Panc1 (cell line): ENCODE measurements at regions not wholly inside any gene's neighbourhood (a gene's known extent, or its start where the extent isn't known, plus 50 kb on each side); places are given as distances from the start of the nearest gene placed in this dataset.

Source experiments
- ATAC-seq: fragments of 200-7000 bp; cut with Tn5 transposase; 2 replicates; pipeline ENCODE4 v1.9.1; 2020; ENCODE audit warnings: mild to moderate bottlenecking, moderate library complexity
- BruUV-seq: library from RNA; stranded (reverse); fragments of 400-500 nt; replicated peaks from 2 replicates; lab custom pipeline; 2021; lab: Mats Ljungman, UMichigan
- CTCF ChIA-PET: fragments of 300-600 bp; sonication (Branson Sonifier 250); formaldehyde crosslinking; loops from one replicate; lab custom pipeline; 2022; ENCODE audit warnings: antibody characterized with exemption; lab: Charles Lee
- POLR2A ChIA-PET: fragments of 300-600 bp; sonication (Branson Sonifier 250); formaldehyde crosslinking; loops from one replicate; lab custom pipeline; 2022; ENCODE audit warnings: antibody characterized with exemption; lab: Charles Lee
- DNase-seq: peaks from one replicate; pipeline ENCODE4 v3.0.0-alpha.2; 2010; ENCODE audit warnings: low read depth, low spot score
- H3K27ac ChIP-seq: 2 replicates; pipeline ENCODE4 v1.5.1; 2011; ENCODE audit warnings: mild to moderate bottlenecking, low read length, inconsistent platforms
- H3K27me3 ChIP-seq: fragments of 200-500 bp; sonication (Bioruptor generic); 2 replicates; pipeline ENCODE4 v1.6.0; 2014; ENCODE audit warnings: low read length, inconsistent platforms; ENCODE audit not compliant: control insufficient read depth, insufficient read depth
- H3K36me3 ChIP-seq: fragments of 200-500 bp; sonication (Bioruptor generic); 2 replicates; pipeline ENCODE4 v1.5.1; 2014; ENCODE audit warnings: inconsistent platforms, mild to moderate bottlenecking, low read length, moderate library complexity; ENCODE audit not compliant: control insufficient read depth, insufficient read depth
- H3K4me1 ChIP-seq: 2 replicates; pipeline ENCODE4 v1.5.1; 2011; ENCODE audit warnings: inconsistent platforms, mild to moderate bottlenecking, low read length, moderate library complexity; ENCODE audit not compliant: control insufficient read depth, insufficient read depth
- H3K4me3 ChIP-seq, 2 experiments: 2 replicates each; pipeline ENCODE4 v1.5.1; 2011 to 2012; ENCODE audit warnings: low read depth in 2 of 2, low read length in 2 of 2, mild to moderate bottlenecking in 2 of 2, inconsistent platforms in 1 of 2, moderate library complexity in 1 of 2
- H3K9me3 ChIP-seq: fragments of 200-500 bp; sonication (Bioruptor generic); 2 replicates; pipeline ENCODE4 v1.5.1; 2014; ENCODE audit warnings: low read depth, mild to moderate bottlenecking, inconsistent platforms, low read length, moderate library complexity; ENCODE audit not compliant: control insufficient read depth, insufficient read depth
- POLR2AphosphoS5 ChIP-seq: IDR thresholded peaks from 2 replicates; pipeline ENCODE4 v1.6.1; 2012; ENCODE audit warnings: mild to moderate bottlenecking, low read depth, low read length, moderate library complexity
- SIN3A ChIP-seq: IDR thresholded peaks from 2 replicates; pipeline ENCODE4 v1.6.1; 2012; ENCODE audit warnings: low read depth, mild to moderate bottlenecking, low read length, moderate library complexity, borderline replicate concordance; ENCODE audit not compliant: insufficient read depth
- TCF7L2 ChIP-seq: IDR thresholded peaks from 2 replicates; pipeline ENCODE4 v1.6.1; 2011; ENCODE audit warnings: mild to moderate bottlenecking, low read depth, low read length, inconsistent platforms
- in situ Hi-C: cut with HindIII; loops from 2 replicates; pipeline ENCODE4 v1.10.0; 2016; ENCODE audit warnings: low sequenced_read_pairs, low pct_unique_long_range_greater_than_20kb
- intact Hi-C: fragments of 100-400 bp; cut with micrococcal nuclease; formaldehyde crosslinking; loops from one replicate; pipeline ENCODE4 v1.10.0; 2022; ENCODE audit not compliant: unreplicated experiment
- TF ChIP-seq, protein P1 (sequence below): fragments of 450-650 bp; IDR thresholded peaks from 2 replicates; pipeline ENCODE4 v1.5.1; 2017; ENCODE audit warnings: mild to moderate bottlenecking
- TF ChIP-seq, protein P2 (sequence below), 2 experiments: IDR thresholded peaks; 2 replicates each; pipeline ENCODE4 v1.6.1; 2011 to 2012; ENCODE audit warnings: low read depth in 2 of 2, control low read depth in 1 of 2, low read length in 1 of 2, mild to moderate bottlenecking in 1 of 2, moderate library complexity in 1 of 2; ENCODE audit not compliant: insufficient read depth in 1 of 2

DNA sequence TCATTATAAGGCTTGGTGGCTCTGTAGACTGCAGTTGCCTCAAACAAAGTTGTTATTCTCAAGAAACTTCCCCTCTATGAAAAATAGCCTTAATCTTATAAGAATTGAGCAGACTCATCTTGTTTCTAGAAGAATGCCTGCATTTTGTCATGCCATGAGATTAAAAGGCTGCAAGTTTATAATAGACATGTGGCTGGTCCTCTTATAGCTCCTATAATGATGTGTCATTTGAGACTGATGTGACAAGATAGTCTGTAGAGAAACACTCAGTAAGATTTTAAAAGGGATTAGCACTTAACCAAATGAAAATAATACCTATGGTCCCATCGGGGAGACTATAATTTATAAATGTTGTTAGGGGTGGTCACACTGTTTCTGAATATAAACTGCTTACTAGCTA lies 312.5 kb downstream of the OXSM start:
- H3K4me1 ChIP-seq, result no peaks in the 10 kb centered on the region
- H3K36me3 ChIP-seq, result no peaks in the 10 kb centered on the region
- TF ChIP-seq, protein P1, sequence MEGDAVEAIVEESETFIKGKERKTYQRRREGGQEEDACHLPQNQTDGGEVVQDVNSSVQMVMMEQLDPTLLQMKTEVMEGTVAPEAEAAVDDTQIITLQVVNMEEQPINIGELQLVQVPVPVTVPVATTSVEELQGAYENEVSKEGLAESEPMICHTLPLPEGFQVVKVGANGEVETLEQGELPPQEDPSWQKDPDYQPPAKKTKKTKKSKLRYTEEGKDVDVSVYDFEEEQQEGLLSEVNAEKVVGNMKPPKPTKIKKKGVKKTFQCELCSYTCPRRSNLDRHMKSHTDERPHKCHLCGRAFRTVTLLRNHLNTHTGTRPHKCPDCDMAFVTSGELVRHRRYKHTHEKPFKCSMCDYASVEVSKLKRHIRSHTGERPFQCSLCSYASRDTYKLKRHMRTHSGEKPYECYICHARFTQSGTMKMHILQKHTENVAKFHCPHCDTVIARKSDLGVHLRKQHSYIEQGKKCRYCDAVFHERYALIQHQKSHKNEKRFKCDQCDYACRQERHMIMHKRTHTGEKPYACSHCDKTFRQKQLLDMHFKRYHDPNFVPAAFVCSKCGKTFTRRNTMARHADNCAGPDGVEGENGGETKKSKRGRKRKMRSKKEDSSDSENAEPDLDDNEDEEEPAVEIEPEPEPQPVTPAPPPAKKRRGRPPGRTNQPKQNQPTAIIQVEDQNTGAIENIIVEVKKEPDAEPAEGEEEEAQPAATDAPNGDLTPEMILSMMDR, result no peak
- TF ChIP-seq TCF7L2 (no peak), POLR2AphosphoS5 (no peak), SIN3A (no peak)
- TF ChIP-seq, protein P2, sequence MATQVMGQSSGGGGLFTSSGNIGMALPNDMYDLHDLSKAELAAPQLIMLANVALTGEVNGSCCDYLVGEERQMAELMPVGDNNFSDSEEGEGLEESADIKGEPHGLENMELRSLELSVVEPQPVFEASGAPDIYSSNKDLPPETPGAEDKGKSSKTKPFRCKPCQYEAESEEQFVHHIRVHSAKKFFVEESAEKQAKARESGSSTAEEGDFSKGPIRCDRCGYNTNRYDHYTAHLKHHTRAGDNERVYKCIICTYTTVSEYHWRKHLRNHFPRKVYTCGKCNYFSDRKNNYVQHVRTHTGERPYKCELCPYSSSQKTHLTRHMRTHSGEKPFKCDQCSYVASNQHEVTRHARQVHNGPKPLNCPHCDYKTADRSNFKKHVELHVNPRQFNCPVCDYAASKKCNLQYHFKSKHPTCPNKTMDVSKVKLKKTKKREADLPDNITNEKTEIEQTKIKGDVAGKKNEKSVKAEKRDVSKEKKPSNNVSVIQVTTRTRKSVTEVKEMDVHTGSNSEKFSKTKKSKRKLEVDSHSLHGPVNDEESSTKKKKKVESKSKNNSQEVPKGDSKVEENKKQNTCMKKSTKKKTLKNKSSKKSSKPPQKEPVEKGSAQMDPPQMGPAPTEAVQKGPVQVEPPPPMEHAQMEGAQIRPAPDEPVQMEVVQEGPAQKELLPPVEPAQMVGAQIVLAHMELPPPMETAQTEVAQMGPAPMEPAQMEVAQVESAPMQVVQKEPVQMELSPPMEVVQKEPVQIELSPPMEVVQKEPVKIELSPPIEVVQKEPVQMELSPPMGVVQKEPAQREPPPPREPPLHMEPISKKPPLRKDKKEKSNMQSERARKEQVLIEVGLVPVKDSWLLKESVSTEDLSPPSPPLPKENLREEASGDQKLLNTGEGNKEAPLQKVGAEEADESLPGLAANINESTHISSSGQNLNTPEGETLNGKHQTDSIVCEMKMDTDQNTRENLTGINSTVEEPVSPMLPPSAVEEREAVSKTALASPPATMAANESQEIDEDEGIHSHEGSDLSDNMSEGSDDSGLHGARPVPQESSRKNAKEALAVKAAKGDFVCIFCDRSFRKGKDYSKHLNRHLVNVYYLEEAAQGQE (IDR thresholded peaks at IDR 0.05; ENCODE audit: insufficient read depth in 1 of 2, low read depth in 2 of 2, low read length in 1 of 2), result no peak
- no peak overlapping the region for H3K27ac ChIP-seq
- no TSS peak for BruUV-seq
- ChIA-PET POLR2A (no interaction called here), CTCF (no interaction called here)
- DNase-seq (no peak), ATAC-seq (no peak)
- no peaks in the 10 kb centered on the region for H3K27me3 ChIP-seq
- H3K9me3 ChIP-seq, result no peaks in the 10 kb centered on the region
- in situ Hi-C loops, result no loop called here
- H3K4me3 ChIP-seq, result no peak overlapping the region
- intact Hi-C loops, result no loop called here

DNA sequence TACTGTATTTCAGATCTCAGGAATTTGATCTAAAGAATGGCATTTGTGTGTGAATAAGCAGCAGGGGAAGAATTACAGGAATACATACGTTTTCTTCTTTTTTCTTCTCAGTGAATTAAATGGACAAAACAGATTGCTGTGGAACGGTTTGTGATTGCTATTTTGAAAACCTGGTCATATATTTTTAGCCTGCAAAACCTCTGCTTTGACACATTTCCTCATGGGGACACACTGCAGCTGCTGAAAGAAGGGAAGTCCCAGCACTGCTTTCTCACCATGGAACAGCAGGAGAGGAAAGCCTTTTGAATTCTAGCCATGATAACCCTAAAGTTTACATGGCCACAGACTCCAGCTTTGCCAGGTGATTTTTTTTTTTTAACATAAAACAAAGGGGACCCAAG lies 315.0 kb downstream of the OXSM start:
- BruUV-seq, result no TSS peak
- in situ Hi-C loops (no loop called here), intact Hi-C loops (no loop called here)
- no peaks in the 10 kb centered on the region for H3K4me1 ChIP-seq
- no peak for DNase-seq
- ATAC-seq, result no peak
- CTCF ChIA-PET, result no interaction called here
- H3K27me3 ChIP-seq, result no peaks in the 10 kb centered on the region
- no peak overlapping the region for H3K27ac ChIP-seq
- TF ChIP-seq, protein P1, result no peak
- TF ChIP-seq TCF7L2, result no peak
- TF ChIP-seq POLR2AphosphoS5, result no peak
- no peak for TF ChIP-seq SIN3A
- TF ChIP-seq, protein P2 (IDR thresholded peaks at IDR 0.05; ENCODE audit: insufficient read depth in 1 of 2, low read depth in 2 of 2, low read length in 1 of 2), result no peak
- no peak overlapping the region for H3K4me3 ChIP-seq
- no peaks in the 10 kb centered on the region for H3K36me3 ChIP-seq
- POLR2A ChIA-PET, result no interaction called here
- H3K9me3 ChIP-seq, result no peaks in the 10 kb centered on the region
